GM18951 (cell line): ENCODE measurements at regions not wholly inside any gene's neighbourhood (a gene's known extent, or its start where the extent isn't known, plus 50 kb on each side); places are given as distances from the start of the nearest gene placed in this dataset.
A peak's percentile ranks its signal among the peaks of the same experiment; 100 is the strongest.

Source experiments
- POLR2A ChIP-seq: IDR thresholded peaks from 4 replicates; pipeline ENCODE4 v1.6.1; 2011; ENCODE audit warnings: mild to moderate bottlenecking; ENCODE audit not compliant: insufficient read length, insufficient read depth; ENCODE audit errors: extremely low read depth
- in situ Hi-C: fragments of 300-500 bp; cut with MboI; formaldehyde crosslinking; loops from one replicate; pipeline ENCODE4 v1.12.0; 2022; ENCODE audit warnings: low sequenced_read_pairs, mixed read lengths, inconsistent platforms; ENCODE audit not compliant: unreplicated experiment

DNA sequence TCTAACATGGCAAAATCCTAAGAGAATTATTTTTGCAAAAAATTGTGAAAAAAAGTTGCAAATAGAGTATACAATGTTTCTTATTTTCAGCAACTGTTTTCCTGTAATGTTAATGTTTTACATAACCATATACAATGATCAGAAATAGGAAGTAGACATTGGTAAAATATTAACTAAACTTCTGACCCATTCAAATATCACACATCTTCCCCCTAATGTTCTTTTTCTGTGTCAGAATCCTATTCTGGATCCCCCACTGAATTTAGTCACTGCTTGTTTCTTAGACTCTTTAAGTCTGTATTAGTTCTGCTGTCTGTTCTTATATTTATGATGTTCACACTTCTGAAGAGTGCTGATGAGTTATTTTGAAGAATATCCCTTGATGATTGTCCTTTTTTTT, 62.0 kb downstream of the HFE start:
- in situ Hi-C loops, result no loop called here
- no peak for TF ChIP-seq POLR2A

DNA sequence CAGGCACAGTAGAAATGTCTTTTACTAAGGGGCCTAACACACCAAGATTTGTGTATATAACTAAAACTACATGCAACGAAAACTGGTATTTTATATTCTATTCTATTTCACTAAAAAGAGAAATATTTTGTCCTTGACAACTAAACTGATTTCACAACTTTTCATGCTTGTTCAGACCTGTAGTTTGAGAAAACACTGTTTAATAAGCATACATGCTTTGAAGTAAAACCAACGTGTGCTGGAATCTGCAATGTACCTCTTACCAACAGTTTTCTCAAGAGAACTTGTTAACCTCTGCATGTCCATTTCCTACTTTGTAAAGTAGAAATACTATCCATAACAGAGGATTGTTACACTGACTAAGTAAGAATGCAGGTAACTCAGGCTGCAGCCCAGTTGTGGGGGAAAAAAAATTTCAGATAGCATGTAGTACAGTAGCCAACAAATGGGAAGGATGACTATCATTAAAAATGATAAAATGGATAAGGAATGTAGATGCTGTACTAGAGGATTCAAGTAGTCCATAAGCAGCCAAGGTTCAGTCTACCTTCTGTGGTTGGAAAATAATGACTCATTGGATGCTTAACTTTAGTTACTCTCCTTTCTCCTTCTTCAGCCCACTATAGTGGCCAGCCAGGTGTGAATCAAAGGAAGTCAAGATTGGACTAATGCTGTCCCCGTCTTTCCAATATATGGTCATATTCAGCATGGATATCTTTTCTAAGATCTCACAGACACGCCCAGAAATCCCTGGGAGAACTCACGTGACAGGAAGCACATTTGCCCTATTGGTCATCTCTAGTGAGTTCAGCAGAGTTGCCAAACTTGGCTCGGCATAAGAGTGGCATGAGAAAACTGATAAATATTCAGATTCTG, 65.2 kb downstream of the HFE start:
- in situ Hi-C loops, result no loop called here

DNA sequence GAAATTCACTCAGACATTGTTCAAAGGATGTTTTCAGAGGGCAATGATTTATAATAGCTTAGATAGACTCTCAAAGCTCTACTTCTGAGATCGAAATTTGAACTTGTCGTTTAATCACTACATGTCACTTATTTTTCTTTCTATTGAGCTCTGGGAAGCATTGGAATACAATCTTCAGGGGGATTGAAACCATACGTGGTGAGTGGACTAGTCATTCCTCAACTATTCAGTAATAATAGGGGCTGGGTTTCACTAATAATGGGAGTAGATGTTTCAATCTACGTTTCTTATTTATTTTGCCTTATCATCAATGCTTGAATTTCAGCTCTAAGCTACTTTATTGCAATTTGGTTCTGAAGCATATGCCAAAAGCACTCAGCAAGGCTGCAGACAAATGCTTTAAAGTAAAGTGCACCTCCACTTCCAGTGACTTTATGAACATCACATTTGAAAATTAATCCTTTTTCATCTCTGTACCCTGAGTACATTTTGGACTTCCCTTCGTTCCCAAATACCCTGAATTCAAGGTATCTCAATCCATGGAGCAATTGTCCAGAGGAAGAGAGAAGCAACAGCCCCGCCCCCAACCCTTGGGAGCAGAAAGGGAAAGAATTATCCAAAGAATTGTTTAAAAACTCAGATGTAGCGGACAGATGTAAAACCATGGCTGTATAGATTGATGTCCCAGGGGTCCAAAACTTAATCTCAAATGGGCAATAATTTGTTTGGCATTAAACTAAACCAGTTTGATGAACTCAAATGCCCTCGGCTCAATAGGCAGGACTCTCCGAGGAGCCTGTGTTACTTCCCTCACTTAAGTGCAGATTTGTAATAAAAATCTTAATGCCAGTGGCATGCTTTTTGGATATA, 68.1 kb downstream of the HFE start:
- in situ Hi-C loops, result no loop called here
- TF ChIP-seq POLR2A, result no peak

More for the DNA sequence above, 65.2 kb downstream of the HFE start:
- TF ChIP-seq POLR2A, result no peak

DNA sequence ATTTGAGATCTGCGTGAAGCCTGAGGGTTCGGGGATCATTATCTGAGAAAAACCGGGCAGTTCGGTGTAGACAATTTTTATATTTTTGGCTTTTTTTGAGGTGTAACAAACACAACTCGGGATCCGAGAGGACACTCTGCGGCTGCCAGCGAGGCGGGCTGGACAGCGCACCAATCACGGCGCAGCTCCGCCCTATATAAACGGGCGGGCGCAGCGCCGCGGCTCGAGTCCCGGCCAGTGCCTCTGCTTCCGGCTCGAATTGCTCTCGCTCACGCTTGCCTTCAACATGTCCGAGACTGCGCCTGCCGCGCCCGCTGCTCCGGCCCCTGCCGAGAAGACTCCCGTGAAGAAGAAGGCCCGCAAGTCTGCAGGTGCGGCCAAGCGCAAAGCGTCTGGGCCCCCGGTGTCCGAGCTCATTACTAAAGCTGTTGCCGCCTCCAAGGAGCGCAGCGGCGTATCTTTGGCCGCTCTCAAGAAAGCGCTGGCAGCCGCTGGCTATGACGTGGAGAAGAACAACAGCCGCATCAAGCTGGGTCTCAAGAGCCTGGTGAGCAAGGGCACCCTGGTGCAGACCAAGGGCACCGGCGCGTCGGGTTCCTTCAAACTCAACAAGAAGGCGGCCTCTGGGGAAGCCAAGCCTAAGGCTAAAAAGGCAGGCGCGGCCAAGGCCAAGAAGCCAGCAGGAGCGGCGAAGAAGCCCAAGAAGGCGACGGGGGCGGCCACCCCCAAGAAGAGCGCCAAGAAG, 69.0 kb downstream of the HFE start:
- in situ Hi-C loops, result no loop called here
- TF ChIP-seq POLR2A, result peak; percentile 100

DNA sequence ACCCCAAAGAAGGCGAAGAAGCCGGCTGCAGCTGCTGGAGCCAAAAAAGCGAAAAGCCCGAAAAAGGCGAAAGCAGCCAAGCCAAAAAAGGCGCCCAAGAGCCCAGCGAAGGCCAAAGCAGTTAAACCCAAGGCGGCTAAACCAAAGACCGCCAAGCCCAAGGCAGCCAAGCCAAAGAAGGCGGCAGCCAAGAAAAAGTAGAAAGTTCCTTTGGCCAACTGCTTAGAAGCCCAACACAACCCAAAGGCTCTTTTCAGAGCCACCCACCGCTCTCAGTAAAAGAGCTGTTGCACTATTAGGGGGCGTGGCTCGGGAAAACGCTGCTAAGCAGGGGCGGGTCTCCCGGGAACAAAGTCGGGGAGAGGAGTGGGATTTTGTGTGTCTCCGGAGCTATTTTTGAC, 69.6 kb downstream of the HFE start:
- peak; percentile 96 for TF ChIP-seq POLR2A
- in situ Hi-C loops, result no loop called here

DNA sequence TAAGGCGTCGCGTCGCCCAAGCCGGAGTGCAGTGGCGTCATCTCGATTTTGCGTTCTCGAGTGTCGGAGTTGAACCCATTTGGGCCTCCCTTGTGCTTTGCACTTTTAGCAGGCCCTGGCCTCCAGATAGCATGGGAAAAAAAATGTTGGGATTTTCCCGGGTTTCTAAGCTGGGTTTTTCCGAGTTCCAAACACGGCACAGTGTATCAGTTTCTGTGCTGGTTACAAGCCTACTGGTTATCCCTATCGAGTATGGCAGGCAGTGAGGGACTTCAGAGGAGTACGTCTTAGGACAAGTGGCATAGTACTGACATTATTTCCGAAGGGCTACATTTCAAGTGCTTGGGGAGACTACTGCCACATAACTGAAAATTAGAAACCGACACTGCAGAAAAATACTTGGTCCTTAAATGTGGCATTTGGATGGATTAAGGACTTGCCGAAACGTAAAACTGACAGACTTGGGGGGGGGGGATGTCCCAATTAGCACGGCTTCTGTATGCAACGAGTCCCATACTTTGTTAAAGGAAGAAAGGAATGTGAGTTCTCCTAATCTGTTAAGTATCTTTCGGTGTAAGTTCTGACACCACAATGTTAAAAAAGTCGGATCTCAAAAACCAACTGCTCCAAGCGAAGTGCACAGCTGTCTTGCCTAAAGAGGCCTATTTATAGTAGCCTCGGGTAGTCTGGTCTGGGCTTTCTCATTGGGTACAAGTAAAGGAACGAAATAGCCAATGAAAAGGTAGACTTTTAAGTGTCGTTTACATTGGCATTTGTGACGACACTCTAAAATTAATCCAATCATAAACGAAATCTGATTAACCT, 70.2 kb downstream of the HFE start:
- in situ Hi-C loops, result no loop called here
- TF ChIP-seq POLR2A, result no peak

DNA sequence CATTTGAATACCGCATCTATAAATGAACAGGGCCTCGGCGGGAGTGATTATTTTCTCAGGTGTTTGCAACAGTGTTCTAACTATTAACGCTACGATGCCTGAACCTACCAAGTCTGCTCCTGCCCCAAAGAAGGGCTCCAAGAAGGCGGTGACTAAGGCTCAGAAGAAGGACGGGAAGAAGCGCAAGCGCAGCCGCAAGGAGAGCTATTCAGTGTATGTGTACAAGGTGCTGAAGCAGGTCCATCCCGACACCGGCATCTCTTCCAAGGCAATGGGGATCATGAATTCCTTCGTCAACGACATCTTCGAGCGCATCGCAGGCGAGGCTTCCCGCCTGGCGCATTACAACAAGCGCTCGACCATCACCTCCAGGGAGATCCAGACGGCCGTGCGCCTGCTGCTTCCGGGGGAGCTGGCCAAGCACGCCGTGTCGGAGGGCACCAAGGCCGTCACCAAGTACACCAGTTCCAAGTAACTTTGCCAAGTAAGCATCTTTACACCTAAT, 70.9 kb downstream of the HFE start:
- in situ Hi-C loops, result no loop called here
- TF ChIP-seq POLR2A, result peak; percentile 99

DNA sequence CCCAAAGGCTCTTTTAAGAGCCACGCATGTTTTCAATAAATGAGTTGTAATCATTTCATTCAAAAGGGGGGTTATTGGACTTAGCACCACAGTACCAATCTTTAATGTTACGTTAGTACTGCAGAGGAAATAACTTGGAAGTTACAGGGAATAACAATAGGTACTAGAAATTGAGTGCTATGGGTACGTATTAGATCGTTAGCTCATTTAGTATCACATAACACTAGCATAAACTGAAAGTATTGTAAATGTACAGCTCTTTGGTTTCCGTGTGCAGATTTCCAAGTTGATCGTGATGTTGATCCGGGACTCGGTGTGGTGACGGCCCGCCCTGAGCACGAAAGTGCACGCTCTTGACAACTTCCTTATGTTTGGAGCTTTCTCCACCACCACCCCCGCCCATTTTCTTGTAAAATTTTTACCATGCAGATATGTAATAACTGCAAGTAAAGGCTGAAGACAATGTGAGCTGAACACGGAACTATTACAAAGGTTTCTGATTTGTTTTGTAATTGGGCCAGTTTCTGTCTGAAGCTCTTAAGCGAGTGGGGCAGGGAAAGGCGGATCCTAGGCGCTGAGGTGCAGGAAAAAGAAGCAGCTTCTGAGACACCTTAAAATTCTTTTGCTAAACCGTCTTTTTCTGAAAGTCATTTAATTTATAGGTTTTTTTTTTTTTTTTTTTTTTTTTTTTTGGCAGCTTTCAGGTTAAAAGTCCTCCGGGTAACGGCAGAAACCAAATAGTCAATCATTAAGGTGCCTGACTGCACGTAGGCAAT, 71.5 kb downstream of the HFE start:
- TF ChIP-seq POLR2A, result peak; percentile 54
- in situ Hi-C loops, result no loop called here

DNA sequence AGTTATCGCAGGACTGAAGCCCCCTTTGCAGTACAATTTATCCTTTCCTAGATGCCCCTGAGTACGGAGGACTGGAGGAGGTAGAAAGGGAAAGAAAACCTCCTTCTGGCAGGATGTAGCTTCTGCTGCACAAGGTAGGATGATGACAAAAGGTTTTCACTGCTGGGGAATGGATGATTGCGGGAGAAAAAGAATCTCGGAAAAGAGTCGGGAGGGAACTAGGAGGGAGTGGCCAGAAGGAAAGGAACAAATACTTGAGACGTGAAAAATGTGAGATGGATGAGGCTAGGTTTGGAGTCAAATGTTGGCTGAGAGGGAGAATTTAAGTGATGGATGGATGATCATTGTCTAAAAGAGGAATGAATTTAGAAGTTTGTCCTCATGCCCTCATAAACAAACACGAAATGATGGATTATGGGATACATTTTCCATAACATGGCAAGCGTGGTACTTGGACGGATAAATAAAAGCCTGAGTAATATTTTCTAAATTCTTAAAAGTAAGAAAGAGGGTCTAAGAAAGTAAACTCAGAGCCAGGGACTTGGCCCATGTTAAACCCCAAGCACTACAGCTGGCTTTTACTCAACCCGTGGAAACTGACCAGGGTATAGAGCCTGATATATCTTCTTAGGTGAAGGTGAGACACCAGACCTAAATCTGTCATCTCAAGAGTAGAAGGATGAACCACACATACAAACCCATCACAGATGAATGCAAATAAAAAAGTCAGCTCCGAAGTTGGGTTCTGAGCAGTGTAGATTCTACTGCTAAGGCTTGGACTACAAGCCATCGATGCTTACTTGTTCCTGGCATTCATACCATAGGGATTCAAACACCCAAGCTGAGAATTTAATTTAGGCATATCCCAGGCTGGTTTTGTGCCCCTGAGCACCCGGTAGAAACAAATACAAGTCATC, 72.4 kb downstream of the HFE start:
- no peak for TF ChIP-seq POLR2A
- in situ Hi-C loops, result no loop called here

DNA sequence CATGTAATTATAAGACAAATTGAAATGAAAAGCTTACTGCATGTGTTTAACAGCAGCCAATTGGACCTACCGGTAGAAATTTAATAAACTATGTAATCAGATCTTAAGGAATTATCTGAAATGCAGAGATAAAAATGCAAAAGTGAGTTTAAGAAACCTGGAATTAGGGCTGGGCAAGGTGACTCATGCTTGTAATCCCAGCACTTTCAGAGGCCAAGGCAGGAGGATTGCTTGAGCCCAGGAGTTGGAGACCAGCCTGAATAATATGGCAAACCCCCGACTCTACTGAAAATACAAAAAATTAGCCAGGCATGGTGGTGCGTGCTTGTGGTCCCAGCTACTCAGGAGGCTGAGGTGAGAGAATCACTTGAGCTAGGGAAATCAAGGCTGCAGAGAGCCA, 74.1 kb downstream of the HFE start:
- in situ Hi-C loops, result no loop called here
- TF ChIP-seq POLR2A, result no peak

DNA sequence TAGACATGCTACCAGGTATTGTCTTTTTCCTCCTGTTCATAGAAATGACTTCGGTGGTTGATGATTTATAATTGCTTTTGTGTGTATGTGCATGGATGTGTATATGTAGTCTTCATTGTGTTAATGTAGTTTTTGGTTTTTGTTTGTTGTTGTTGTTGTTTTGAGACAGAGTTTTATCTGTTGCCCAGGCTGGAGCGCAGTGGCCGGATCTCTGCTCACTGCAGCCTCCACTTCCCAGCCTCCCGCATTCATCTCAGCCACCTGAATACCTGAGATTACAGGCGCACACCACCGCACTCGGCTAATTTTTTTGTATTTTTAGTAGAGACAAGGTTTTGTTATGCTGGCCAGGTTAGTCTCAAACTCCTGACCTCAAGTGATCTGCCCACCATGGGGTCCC, 75.2 kb downstream of the HFE start:
- TF ChIP-seq POLR2A, result no peak
- in situ Hi-C loops, result no loop called here
